ENCODE measurements at regions not wholly inside any gene's neighbourhood (a gene's known extent, or its start where the extent isn't known, plus 50 kb on each side); places are given as distances from the start of the nearest gene placed in this dataset.

- no peak for TF ChIP-seq ZBTB14 (CRISPR knock-in tag; IDR thresholded peaks at IDR 0.05)
- no peak; the same call in 1 of the 2 replicates for TF ChIP-seq RARA (CRISPR knock-in tag; IDR thresholded peaks at IDR 0.05)
- no peak for TF ChIP-seq ZNF337 (CRISPR knock-in tag; IDR thresholded peaks at IDR 0.05; ENCODE audit: borderline replicate concordance, low read depth)
- TF ChIP-seq ZNF317 (CRISPR knock-in tag; IDR thresholded peaks at IDR 0.05), result no peak
- no peak for TF ChIP-seq ELF4 (CRISPR knock-in tag; IDR thresholded peaks at IDR 0.05; ENCODE audit: borderline replicate concordance)
- no peak for TF ChIP-seq BCL6 (CRISPR knock-in tag; IDR thresholded peaks at IDR 0.05)
- TF ChIP-seq RARG (CRISPR knock-in tag; IDR thresholded peaks at IDR 0.05; ENCODE audit: low read depth), result no peak
- TF ChIP-seq POLR2G (IDR thresholded peaks at IDR 0.05; ENCODE audit: low read depth, low read length), result no peak
- no peak for TF ChIP-seq JARID2 (CRISPR knock-in tag; IDR thresholded peaks at IDR 0.05; ENCODE audit: insufficient replicate concordance)
- TF ChIP-seq RAD51 (IDR thresholded peaks at IDR 0.05; ENCODE audit: borderline replicate concordance), result no peak
- no peak for TF ChIP-seq LCORL (IDR thresholded peaks at IDR 0.05)
- TF ChIP-seq LCORL (CRISPR knock-in tag; IDR thresholded peaks at IDR 0.05), result 0 out of 2 replicates have a peak, but pooled peaks have one; percentile 62
- 0 out of 2 replicates have a peak, but pooled peaks have one; percentile 21 for TF ChIP-seq HMGXB3 (CRISPR knock-in tag; IDR thresholded peaks at IDR 0.05; ENCODE audit: borderline replicate concordance)
- no peak for TF ChIP-seq ZNF281 (CRISPR knock-in tag; IDR thresholded peaks at IDR 0.05; ENCODE audit: borderline replicate concordance)
- no peak for TF ChIP-seq ZSCAN22 (CRISPR knock-in tag; IDR thresholded peaks at IDR 0.05)
- TF ChIP-seq SALL2 (CRISPR knock-in tag; IDR thresholded peaks at IDR 0.05), result no peak
- no peak for TF ChIP-seq ZNF17 (CRISPR knock-in tag; IDR thresholded peaks at IDR 0.05)
- TF ChIP-seq ETV6 (CRISPR knock-in tag; conservative IDR thresholded peaks at IDR 0.05), result no peak
- TF ChIP-seq ZNF432 (CRISPR knock-in tag; IDR thresholded peaks at IDR 0.05; ENCODE audit: borderline replicate concordance), result no peak
- TF ChIP-seq ZNF354B (CRISPR knock-in tag; IDR thresholded peaks at IDR 0.05), result no peak
- no peak for TF ChIP-seq XRCC5 (optimal IDR thresholded peaks at IDR 0.05; ENCODE audit: low read length)
- no peak for TF ChIP-seq RBM22 (optimal IDR thresholded peaks at IDR 0.05; ENCODE audit: low read length)
- TF ChIP-seq FLYWCH1 (CRISPR knock-in tag; IDR thresholded peaks at IDR 0.05), result no peak
- no peak for TF ChIP-seq MTA1 (CRISPR knock-in tag; IDR thresholded peaks at IDR 0.05; ENCODE audit: borderline replicate concordance)
- TF ChIP-seq ZSCAN21 (CRISPR knock-in tag; IDR thresholded peaks at IDR 0.05; ENCODE audit: borderline replicate concordance), result no peak
Measured at GRCh38 chr2:64836566-64836965, 152.6 kb upstream of the SLC1A4 start (continued).

All from HepG2 (cell line).